ENCODE measurements at regions not wholly inside any gene's neighbourhood (a gene's known extent, or its start where the extent isn't known, plus 50 kb on each side); places are given as distances from the start of the nearest gene placed in this dataset.

- Histone ChIP-seq H3K36me3 (ENCODE audit: low read depth) (no peaks in the 10 kb centered on the region), H3K27ac (ENCODE audit: poor library complexity, severe bottlenecking) (no peak overlapping the region), H3K4me3 (ENCODE audit: severe bottlenecking) (no peak overlapping the region), H3K4me1 (ENCODE audit: insufficient read depth, poor library complexity, severe bottlenecking) (no peaks in the 10 kb centered on the region), H3K9me3 (ENCODE audit: severe bottlenecking) (no peaks in the 10 kb centered on the region), H3K27me3 (ENCODE audit: insufficient read depth, poor library complexity, severe bottlenecking) (no peaks in the 10 kb centered on the region)
- ATAC-seq (ENCODE audit: low read depth) (no peak), DNase-seq (ENCODE audit: low spot score) (no peak)
- no peak for TF ChIP-seq CTCF (IDR thresholded peaks at IDR 0.05; ENCODE audit: poor library complexity, severe bottlenecking)
Measured at GRCh38 chr10:88071879-88072278, 208.5 kb downstream of the PTEN start.

DNA sequence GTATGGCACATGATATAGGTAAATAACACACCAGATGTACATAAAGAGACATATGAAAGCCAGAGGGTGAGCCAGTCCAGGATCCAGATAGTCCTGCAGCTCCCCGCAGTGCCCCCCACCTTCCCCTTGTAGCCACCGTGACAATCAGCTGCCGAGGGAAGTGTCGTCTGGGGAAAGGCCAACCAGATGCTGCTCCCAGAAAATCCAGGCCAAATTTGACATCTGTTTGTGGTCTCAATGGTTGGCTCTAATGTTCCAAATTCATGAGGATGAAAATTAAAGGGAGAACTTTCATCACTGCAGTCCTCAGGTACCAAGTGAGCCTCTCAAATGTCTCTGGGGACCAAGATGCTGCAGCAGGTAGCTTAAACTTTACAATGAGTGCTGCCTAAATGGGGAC, 210.3 kb downstream of the PTEN start:
- H3K9me3 ChIP-seq (ENCODE audit: severe bottlenecking): no peaks in the 10 kb centered on the region
- TF ChIP-seq CTCF (IDR thresholded peaks at IDR 0.05; ENCODE audit: poor library complexity, severe bottlenecking): no peak
- H3K4me3 ChIP-seq (ENCODE audit: severe bottlenecking): no peak overlapping the region
- DNase-seq (ENCODE audit: low spot score) (no peak), ATAC-seq (ENCODE audit: low read depth) (no peak)
- H3K27ac ChIP-seq (ENCODE audit: poor library complexity, severe bottlenecking): no peak overlapping the region
- no peaks in the 10 kb centered on the region for H3K36me3 ChIP-seq (ENCODE audit: low read depth)
- H3K4me1 ChIP-seq (ENCODE audit: insufficient read depth, poor library complexity, severe bottlenecking): no peaks in the 10 kb centered on the region
- no peaks in the 10 kb centered on the region for H3K27me3 ChIP-seq (ENCODE audit: insufficient read depth, poor library complexity, severe bottlenecking)

GRCh38 chr10:88074971-88075370, 211.5 kb downstream of the PTEN start:
- Histone ChIP-seq H3K9me3 (ENCODE audit: severe bottlenecking) (no peaks in the 10 kb centered on the region), H3K27me3 (ENCODE audit: insufficient read depth, poor library complexity, severe bottlenecking) (no peaks in the 10 kb centered on the region), H3K27ac (ENCODE audit: poor library complexity, severe bottlenecking) (no peak overlapping the region), H3K36me3 (ENCODE audit: low read depth) (no peaks in the 10 kb centered on the region), H3K4me3 (ENCODE audit: severe bottlenecking) (no peak overlapping the region), H3K4me1 (ENCODE audit: insufficient read depth, poor library complexity, severe bottlenecking) (no peaks in the 10 kb centered on the region)
- ATAC-seq (ENCODE audit: low read depth) (no peak), DNase-seq (ENCODE audit: low spot score) (no peak)
- TF ChIP-seq CTCF (IDR thresholded peaks at IDR 0.05; ENCODE audit: poor library complexity, severe bottlenecking): no peak

DNA sequence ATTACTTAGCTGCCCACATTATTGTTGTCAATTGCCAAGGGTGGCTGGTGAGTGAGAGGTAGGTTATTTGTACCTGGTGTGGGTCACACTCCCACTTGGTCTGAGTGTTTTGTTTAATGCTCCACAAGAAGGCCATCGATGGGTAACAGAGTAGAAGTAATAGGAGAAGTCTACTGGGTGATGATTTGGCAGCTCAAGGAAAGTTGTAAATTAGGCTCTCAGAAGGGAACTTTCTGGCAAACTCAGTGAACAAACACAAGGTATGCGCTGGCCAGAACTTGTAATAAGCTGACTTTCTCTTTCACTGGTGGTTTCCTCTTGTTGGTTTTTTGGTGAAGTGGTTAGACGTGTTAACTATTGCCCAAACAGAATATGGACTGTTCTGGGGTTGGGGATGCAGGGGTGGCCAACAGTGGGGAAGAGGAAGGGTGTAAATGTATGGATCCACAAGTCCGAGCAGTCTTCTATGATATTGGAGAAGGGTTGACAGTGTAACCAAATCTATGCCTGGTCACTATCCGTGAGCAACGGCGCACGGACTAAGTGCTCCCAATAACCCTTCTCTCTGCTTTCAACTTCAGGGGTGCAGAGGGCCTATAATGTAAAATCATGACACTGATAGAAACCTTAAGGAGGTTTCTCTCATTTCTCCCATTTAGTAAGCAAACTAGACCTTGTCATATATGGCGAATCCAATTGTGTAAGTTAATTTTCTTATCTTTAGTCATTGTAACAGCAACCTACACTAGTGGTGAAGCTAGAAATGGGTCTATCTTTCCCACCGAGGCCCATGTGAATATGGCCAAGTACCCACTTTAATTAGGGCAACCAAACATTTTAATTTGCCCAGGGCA, 212.8 kb downstream of the PTEN start:
- no peaks in the 10 kb centered on the region for H3K27me3 ChIP-seq (ENCODE audit: insufficient read depth, poor library complexity, severe bottlenecking)
- H3K27ac ChIP-seq (ENCODE audit: poor library complexity, severe bottlenecking): no peak overlapping the region
- no peaks in the 10 kb centered on the region for H3K36me3 ChIP-seq (ENCODE audit: low read depth)
- no peak for TF ChIP-seq CTCF (IDR thresholded peaks at IDR 0.05; ENCODE audit: poor library complexity, severe bottlenecking)
- DNase-seq (ENCODE audit: low spot score) (no peak), ATAC-seq (ENCODE audit: low read depth) (no peak)
- H3K4me1 ChIP-seq (ENCODE audit: insufficient read depth, poor library complexity, severe bottlenecking): no peaks in the 10 kb centered on the region
- H3K4me3 ChIP-seq (ENCODE audit: severe bottlenecking): no peak overlapping the region
- no peaks in the 10 kb centered on the region for H3K9me3 ChIP-seq (ENCODE audit: severe bottlenecking)

- Histone ChIP-seq H3K4me1 (ENCODE audit: insufficient read depth, poor library complexity, severe bottlenecking) (peaks cover 4% of the 10 kb centered on the region), H3K4me3 (ENCODE audit: severe bottlenecking) (no peak overlapping the region), H3K27ac (ENCODE audit: poor library complexity, severe bottlenecking) (no peak overlapping the region), H3K9me3 (ENCODE audit: severe bottlenecking) (no peaks in the 10 kb centered on the region), H3K27me3 (ENCODE audit: insufficient read depth, poor library complexity, severe bottlenecking) (no peaks in the 10 kb centered on the region), H3K36me3 (ENCODE audit: low read depth) (no peaks in the 10 kb centered on the region)
- no peak for TF ChIP-seq CTCF (IDR thresholded peaks at IDR 0.05; ENCODE audit: poor library complexity, severe bottlenecking)
- DNase-seq (ENCODE audit: low spot score): no peak
- ATAC-seq (ENCODE audit: low read depth): no peak
Measured at GRCh38 chr10:88077977-88078376, 214.6 kb downstream of the PTEN start.

Measured in RWPE2 (cell line).